ENCODE measurements at regions not wholly inside any gene's neighbourhood (a gene's known extent, or its start where the extent isn't known, plus 50 kb on each side); places are given as distances from the start of the nearest gene placed in this dataset.

DNA sequence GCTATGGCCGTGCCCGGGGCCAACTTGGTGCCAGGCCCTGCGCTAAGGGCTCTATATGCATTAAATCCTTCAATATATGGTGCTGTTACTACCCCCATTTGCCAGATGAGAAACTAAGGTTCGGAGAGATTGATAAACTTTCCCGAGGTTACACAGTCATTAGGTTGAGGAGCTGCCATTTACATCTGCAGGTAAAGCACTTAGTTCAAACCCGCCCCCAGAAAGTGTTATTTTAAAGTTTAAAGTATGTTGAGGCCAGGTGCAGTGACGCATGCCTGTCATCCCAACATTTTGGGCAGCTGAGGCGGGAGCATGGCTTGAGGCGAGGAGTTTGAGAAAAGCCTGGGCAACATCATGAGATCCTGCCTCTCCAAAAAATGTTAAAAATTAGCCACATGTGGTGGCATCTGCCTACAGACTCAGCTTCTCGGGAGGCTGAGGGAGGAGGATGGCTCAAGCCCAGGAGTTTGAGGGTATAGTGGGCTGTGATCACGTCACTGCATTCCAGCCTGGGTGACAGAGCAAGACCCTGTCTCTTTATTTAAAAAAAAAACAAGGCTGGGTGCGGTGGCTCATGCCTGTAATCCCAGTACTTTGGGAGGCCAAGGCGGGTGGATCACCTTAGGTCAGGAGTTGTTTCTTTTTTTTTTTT, 264.7 kb downstream of the PARN start:
- TF ChIP-seq POLR2AphosphoS5 (IDR thresholded peaks at IDR 0.05; ENCODE audit: low read length) (no peak), IRF3 (IDR thresholded peaks at IDR 0.05) (no peak), CTCF (IDR thresholded peaks at IDR 0.05 in 2 of 3, conservative IDR thresholded peaks at IDR 0.05 in 1 of 3; ENCODE audit: control insufficient read depth in 2 of 3, extremely low read depth in 1 of 3, insufficient read depth in 1 of 3, low read depth in 3 of 3, low read length in 3 of 3) (no peak), HDGF (IDR thresholded peaks at IDR 0.05) (no peak)
